Neural cell (in vitro differentiated cells): ENCODE measurements at regions not wholly inside any gene's neighbourhood (a gene's known extent, or its start where the extent isn't known, plus 50 kb on each side); places are given as distances from the start of the nearest gene placed in this dataset.

Experiments used
- H2AFZ ChIP-seq: fragments of 200-600, 300-800 bp; sonication (generic), shearing (Covaris generic); 2 replicates; pipeline ENCODE4 v1.6.0; 2014; ENCODE audit warnings: low read depth, mild to moderate bottlenecking, antibody characterized with exemption, low read length, moderate library complexity
- H3F3A ChIP-seq: fragments of 200-600 bp; shearing (Covaris generic); 2 replicates; pipeline ENCODE4 v1.6.1; 2016; ENCODE audit warnings: mild to moderate bottlenecking, moderate library complexity, mixed read lengths, antibody characterized with exemption, low read length; ENCODE audit not compliant: insufficient read depth, poor library complexity, severe bottlenecking
- H3K27ac ChIP-seq: fragments of 200-600, 300-800 bp; sonication (generic), shearing (Covaris generic); 2 replicates; pipeline ENCODE4 v1.5.1; 2014; ENCODE audit warnings: mild to moderate bottlenecking, low read length, moderate library complexity
- H3K27me3 ChIP-seq: fragments of 300-800, 200-600 bp; sonication (generic), shearing (Covaris generic); 2 replicates; pipeline ENCODE4 v1.6.0; 2014; ENCODE audit warnings: mild to moderate bottlenecking, low read depth, low read length, moderate library complexity; ENCODE audit not compliant: insufficient read depth
- H3K36me3 ChIP-seq: fragments of 300-800, 200-600 bp; sonication (generic), shearing (Covaris generic); 2 replicates; pipeline ENCODE4 v1.5.1; 2014; ENCODE audit warnings: mild to moderate bottlenecking, antibody characterized with exemption, low read length, moderate library complexity; ENCODE audit not compliant: insufficient read depth
- H3K4me2 ChIP-seq: fragments of 300-800, 200-600 bp; sonication (generic), shearing (Covaris generic); 2 replicates; pipeline ENCODE4 v1.6.0; 2014; ENCODE audit warnings: mild to moderate bottlenecking, low read length
- H3K4me3 ChIP-seq: fragments of 300-800, 200-600 bp; sonication (generic), shearing (Covaris generic); 2 replicates; pipeline ENCODE4 v1.5.1; 2014; ENCODE audit warnings: mild to moderate bottlenecking, low read length, moderate library complexity
- H3K79me2 ChIP-seq: fragments of 200-600 bp; shearing (Covaris generic); replicated peaks from 2 replicates; pipeline ENCODE4 v1.6.0; 2014; ENCODE audit warnings: mild to moderate bottlenecking, low read length, moderate library complexity; ENCODE audit not compliant: insufficient read depth
- H3K9ac ChIP-seq: fragments of 300-800, 200-600 bp; sonication (generic), shearing (Covaris generic); 2 replicates; pipeline ENCODE4 v1.6.1; 2016; ENCODE audit warnings: mild to moderate bottlenecking, low read length, mixed read lengths
- H3K9me2 ChIP-seq: fragments of 200-600 bp; shearing (Covaris generic); 2 replicates; pipeline ENCODE4 v1.6.1; 2016; ENCODE audit warnings: mild to moderate bottlenecking, low read length, mixed read lengths; ENCODE audit not compliant: insufficient read depth
- H3K9me3 ChIP-seq: fragments of 200-600, 300-800 bp; sonication (generic), shearing (Covaris generic); 2 replicates; pipeline ENCODE4 v1.6.1; 2016; ENCODE audit warnings: mild to moderate bottlenecking, mixed run types, low read length, moderate library complexity, mixed read lengths
- H4K20me1 ChIP-seq: fragments of 200-600 bp; shearing (Covaris generic); 2 replicates; pipeline ENCODE4 v1.6.1; 2016; ENCODE audit warnings: mild to moderate bottlenecking, mixed run types; ENCODE audit not compliant: insufficient read depth
- EP300 ChIP-seq: fragments of 450-650 bp; conservative IDR thresholded peaks from 2 replicates; pipeline ENCODE4 v1.6.1; 2014; ENCODE audit warnings: antibody characterized with exemption, mild to moderate bottlenecking, moderate library complexity; ENCODE audit not compliant: poor library complexity, severe bottlenecking
- EZH2 ChIP-seq: fragments of 200-600, 300-800 bp; shearing (Covaris generic), sonication (generic); IDR thresholded peaks from 2 replicates; pipeline ENCODE4 v1.6.1; 2014; ENCODE audit warnings: antibody characterized with exemption, low read length, borderline replicate concordance, mild to moderate bottlenecking; ENCODE audit not compliant: insufficient read depth, poor library complexity, severe bottlenecking
- MXI1 ChIP-seq: fragments of 450-650 bp; conservative IDR thresholded peaks from 2 replicates; pipeline ENCODE4 v1.6.1; 2014; ENCODE audit warnings: antibody characterized with exemption, mild to moderate bottlenecking; ENCODE audit not compliant: poor library complexity, severe bottlenecking
- POLR2AphosphoS5 ChIP-seq: IDR thresholded peaks from 2 replicates; pipeline ENCODE4 v1.6.1; 2012
- RAD21 ChIP-seq: fragments of 450-650 bp; conservative IDR thresholded peaks from 2 replicates; pipeline ENCODE4 v1.6.1; 2014; ENCODE audit warnings: antibody characterized with exemption, mild to moderate bottlenecking, moderate library complexity
- SMC3 ChIP-seq: fragments of 450-650 bp; conservative IDR thresholded peaks from 2 replicates; pipeline ENCODE4 v1.6.1; 2014; ENCODE audit warnings: antibody characterized with exemption, mild to moderate bottlenecking, moderate library complexity; ENCODE audit not compliant: poor library complexity
- TAF1 ChIP-seq: IDR thresholded peaks from 2 replicates; pipeline ENCODE4 v1.6.1; 2012; ENCODE audit warnings: low read depth
- TF ChIP-seq, protein P1 (sequence below): IDR thresholded peaks from 2 replicates; pipeline ENCODE4 v1.6.1; 2012; ENCODE audit warnings: borderline replicate concordance
- TF ChIP-seq, protein P2 (sequence below): fragments of 450-650 bp; IDR thresholded peaks from 2 replicates; pipeline ENCODE4 v1.5.1; 2014; ENCODE audit warnings: antibody characterized with exemption, mild to moderate bottlenecking, moderate library complexity; ENCODE audit not compliant: poor library complexity, severe bottlenecking

DNA sequence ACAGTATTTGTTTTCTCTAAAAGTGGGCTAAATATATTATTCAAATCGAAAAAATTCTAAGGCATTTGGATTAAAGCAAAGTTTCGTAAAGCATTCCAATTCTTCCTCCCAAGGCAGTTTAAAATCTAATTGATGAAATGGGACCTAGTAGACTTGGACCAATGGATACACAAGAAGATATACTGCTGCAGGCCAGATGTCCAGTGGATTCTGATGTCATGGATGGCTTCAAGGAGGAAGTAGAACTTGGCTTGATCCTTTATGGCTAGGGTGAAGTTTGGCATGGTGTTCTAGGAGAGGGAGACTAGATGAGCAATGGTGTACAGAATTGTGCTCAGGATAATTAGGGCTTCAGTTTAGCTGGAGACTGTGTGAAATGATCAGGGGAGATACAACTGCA, 559.5 kb upstream of the MMS22L start:
- Histone ChIP-seq H2AFZ (no peak overlapping the region), H4K20me1 (no peaks in the 10 kb centered on the region), H3K9me2 (no peaks in the 10 kb centered on the region), H3K9me3 (no peaks in the 10 kb centered on the region), H3K27ac (no peak overlapping the region), H3K4me3 (no peak overlapping the region), H3K79me2 (no peaks in the 10 kb centered on the region), H3F3A (peaks cover 5% of the 10 kb centered on the region), H3K4me2 (no peak overlapping the region), H3K27me3 (no peaks in the 10 kb centered on the region), H3K36me3 (no peaks in the 10 kb centered on the region), H3K9ac (no peak overlapping the region)
- TF ChIP-seq, protein P1, sequence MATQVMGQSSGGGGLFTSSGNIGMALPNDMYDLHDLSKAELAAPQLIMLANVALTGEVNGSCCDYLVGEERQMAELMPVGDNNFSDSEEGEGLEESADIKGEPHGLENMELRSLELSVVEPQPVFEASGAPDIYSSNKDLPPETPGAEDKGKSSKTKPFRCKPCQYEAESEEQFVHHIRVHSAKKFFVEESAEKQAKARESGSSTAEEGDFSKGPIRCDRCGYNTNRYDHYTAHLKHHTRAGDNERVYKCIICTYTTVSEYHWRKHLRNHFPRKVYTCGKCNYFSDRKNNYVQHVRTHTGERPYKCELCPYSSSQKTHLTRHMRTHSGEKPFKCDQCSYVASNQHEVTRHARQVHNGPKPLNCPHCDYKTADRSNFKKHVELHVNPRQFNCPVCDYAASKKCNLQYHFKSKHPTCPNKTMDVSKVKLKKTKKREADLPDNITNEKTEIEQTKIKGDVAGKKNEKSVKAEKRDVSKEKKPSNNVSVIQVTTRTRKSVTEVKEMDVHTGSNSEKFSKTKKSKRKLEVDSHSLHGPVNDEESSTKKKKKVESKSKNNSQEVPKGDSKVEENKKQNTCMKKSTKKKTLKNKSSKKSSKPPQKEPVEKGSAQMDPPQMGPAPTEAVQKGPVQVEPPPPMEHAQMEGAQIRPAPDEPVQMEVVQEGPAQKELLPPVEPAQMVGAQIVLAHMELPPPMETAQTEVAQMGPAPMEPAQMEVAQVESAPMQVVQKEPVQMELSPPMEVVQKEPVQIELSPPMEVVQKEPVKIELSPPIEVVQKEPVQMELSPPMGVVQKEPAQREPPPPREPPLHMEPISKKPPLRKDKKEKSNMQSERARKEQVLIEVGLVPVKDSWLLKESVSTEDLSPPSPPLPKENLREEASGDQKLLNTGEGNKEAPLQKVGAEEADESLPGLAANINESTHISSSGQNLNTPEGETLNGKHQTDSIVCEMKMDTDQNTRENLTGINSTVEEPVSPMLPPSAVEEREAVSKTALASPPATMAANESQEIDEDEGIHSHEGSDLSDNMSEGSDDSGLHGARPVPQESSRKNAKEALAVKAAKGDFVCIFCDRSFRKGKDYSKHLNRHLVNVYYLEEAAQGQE: no peak
- TF ChIP-seq EP300 (no peak), SMC3 (no peak), MXI1 (no peak), TAF1 (no peak), POLR2AphosphoS5 (no peak), RAD21 (no peak), EZH2 (no peak)
- TF ChIP-seq, protein P2, sequence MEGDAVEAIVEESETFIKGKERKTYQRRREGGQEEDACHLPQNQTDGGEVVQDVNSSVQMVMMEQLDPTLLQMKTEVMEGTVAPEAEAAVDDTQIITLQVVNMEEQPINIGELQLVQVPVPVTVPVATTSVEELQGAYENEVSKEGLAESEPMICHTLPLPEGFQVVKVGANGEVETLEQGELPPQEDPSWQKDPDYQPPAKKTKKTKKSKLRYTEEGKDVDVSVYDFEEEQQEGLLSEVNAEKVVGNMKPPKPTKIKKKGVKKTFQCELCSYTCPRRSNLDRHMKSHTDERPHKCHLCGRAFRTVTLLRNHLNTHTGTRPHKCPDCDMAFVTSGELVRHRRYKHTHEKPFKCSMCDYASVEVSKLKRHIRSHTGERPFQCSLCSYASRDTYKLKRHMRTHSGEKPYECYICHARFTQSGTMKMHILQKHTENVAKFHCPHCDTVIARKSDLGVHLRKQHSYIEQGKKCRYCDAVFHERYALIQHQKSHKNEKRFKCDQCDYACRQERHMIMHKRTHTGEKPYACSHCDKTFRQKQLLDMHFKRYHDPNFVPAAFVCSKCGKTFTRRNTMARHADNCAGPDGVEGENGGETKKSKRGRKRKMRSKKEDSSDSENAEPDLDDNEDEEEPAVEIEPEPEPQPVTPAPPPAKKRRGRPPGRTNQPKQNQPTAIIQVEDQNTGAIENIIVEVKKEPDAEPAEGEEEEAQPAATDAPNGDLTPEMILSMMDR: no peak

DNA sequence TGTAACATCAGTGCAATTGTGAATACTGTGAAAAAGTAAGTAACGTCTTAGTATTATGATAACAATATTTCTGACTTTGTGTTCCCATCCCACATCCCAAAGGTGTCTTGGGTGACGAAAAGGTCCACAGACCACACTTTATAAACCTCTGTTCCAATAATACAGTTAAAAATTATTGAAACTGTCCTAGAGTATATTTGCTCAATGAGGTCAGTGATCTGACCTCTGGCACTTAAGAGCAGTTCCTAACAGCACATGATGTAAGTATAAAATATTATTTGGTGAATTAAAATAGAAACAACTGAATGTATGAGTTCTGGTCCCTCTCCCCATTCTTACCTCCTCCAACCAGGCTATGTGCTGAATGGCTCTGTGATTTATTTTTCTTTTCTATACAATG, 566.4 kb upstream of the MMS22L start:
- Histone ChIP-seq H3K27ac (peak overlapping the region; percentile 50), H3K9me2 (no peaks in the 10 kb centered on the region), H3K36me3 (no peaks in the 10 kb centered on the region), H3F3A (no peaks in the 10 kb centered on the region), H3K9me3 (no peaks in the 10 kb centered on the region), H3K9ac (no peak overlapping the region), H4K20me1 (no peaks in the 10 kb centered on the region), H3K4me2 (no peak overlapping the region), H3K27me3 (no peaks in the 10 kb centered on the region), H3K79me2 (no peaks in the 10 kb centered on the region), H2AFZ (no peak overlapping the region), H3K4me3 (no peak overlapping the region)
- TF ChIP-seq SMC3 (no peak), RAD21 (no peak), POLR2AphosphoS5 (no peak), TAF1 (no peak), EZH2 (no peak), MXI1 (no peak), EP300 (no peak)
- TF ChIP-seq, protein P1: no peak
- TF ChIP-seq, protein P2: no peak
